Osteoblast (primary cell): ENCODE measurements at regions not wholly inside any gene's neighbourhood (a gene's known extent, or its start where the extent isn't known, plus 50 kb on each side); places are given as distances from the start of the nearest gene placed in this dataset.

Source experiments
- DNase-seq: peaks from one replicate; pipeline ENCODE4 v3.0.0; 2011; ENCODE audit warnings: low spot score, mixed read lengths; ENCODE audit not compliant: insufficient read length; ENCODE audit errors: missing footprints
- H2AFZ ChIP-seq: 2 replicates; pipeline ENCODE4 v1.6.0; 2011; ENCODE audit warnings: mild to moderate bottlenecking, low read length
- H3K27ac ChIP-seq: 2 replicates; pipeline ENCODE4 v1.5.1; 2011; ENCODE audit warnings: mild to moderate bottlenecking, low read depth, low read length, moderate library complexity
- H3K27me3 ChIP-seq: 2 replicates; pipeline ENCODE4 v1.6.0; 2012; ENCODE audit warnings: mild to moderate bottlenecking, control low read depth, inconsistent platforms, low read length, moderate library complexity; ENCODE audit not compliant: insufficient read depth
- H3K36me3 ChIP-seq: 2 replicates; pipeline ENCODE4 v1.5.1; 2011; ENCODE audit warnings: mild to moderate bottlenecking, low read length, control low read depth, moderate library complexity; ENCODE audit not compliant: insufficient read depth
- H3K4me1 ChIP-seq: 2 replicates; pipeline ENCODE4 v1.5.1; 2011; ENCODE audit warnings: mild to moderate bottlenecking, low read length, control low read depth, moderate library complexity; ENCODE audit not compliant: insufficient read depth
- H3K4me2 ChIP-seq: 2 replicates; pipeline ENCODE4 v1.6.0; 2011; ENCODE audit warnings: mild to moderate bottlenecking, low read length; ENCODE audit not compliant: insufficient read depth
- H3K4me3 ChIP-seq: fragments of 200-600 bp; sonication (generic); 3 replicates; pipeline ENCODE4 v1.5.1; 2012; ENCODE audit warnings: mild to moderate bottlenecking, low read length, inconsistent platforms; ENCODE audit not compliant: insufficient read depth
- H3K79me2 ChIP-seq: 2 replicates; pipeline ENCODE4 v1.6.0; 2012; ENCODE audit warnings: mild to moderate bottlenecking, low read length, control low read depth, inconsistent platforms; ENCODE audit not compliant: insufficient read depth
- H3K9me3 ChIP-seq: 2 replicates; pipeline ENCODE4 v1.5.1; 2011; ENCODE audit warnings: low read depth, low read length, control low read depth
- H4K20me1 ChIP-seq: 2 replicates; pipeline ENCODE4 v1.6.0; 2012; ENCODE audit warnings: mild to moderate bottlenecking, low read length, control low read depth; ENCODE audit not compliant: insufficient read depth
- TF ChIP-seq, protein P1 (sequence below): IDR thresholded peaks from 2 replicates; pipeline ENCODE4 v1.5.1; 2011; ENCODE audit warnings: mild to moderate bottlenecking, low read depth, low read length, moderate library complexity; ENCODE audit errors: extremely low read depth

GRCh38 chr2:83842421-83842820 lies 616.7 kb downstream of the SUCLG1 start:
- Histone ChIP-seq H3K4me3 (no peak overlapping the region), H3K4me2 (no peak overlapping the region), H3K36me3 (no peaks in the 10 kb centered on the region), H3K4me1 (no peaks in the 10 kb centered on the region), H3K27me3 (no peaks in the 10 kb centered on the region), H3K9me3 (no peaks in the 10 kb centered on the region), H2AFZ (no peak overlapping the region), H3K27ac (no peak overlapping the region), H3K79me2 (no peaks in the 10 kb centered on the region), H4K20me1 (no peaks in the 10 kb centered on the region)
- no peak for DNase-seq
- TF ChIP-seq, protein P1, sequence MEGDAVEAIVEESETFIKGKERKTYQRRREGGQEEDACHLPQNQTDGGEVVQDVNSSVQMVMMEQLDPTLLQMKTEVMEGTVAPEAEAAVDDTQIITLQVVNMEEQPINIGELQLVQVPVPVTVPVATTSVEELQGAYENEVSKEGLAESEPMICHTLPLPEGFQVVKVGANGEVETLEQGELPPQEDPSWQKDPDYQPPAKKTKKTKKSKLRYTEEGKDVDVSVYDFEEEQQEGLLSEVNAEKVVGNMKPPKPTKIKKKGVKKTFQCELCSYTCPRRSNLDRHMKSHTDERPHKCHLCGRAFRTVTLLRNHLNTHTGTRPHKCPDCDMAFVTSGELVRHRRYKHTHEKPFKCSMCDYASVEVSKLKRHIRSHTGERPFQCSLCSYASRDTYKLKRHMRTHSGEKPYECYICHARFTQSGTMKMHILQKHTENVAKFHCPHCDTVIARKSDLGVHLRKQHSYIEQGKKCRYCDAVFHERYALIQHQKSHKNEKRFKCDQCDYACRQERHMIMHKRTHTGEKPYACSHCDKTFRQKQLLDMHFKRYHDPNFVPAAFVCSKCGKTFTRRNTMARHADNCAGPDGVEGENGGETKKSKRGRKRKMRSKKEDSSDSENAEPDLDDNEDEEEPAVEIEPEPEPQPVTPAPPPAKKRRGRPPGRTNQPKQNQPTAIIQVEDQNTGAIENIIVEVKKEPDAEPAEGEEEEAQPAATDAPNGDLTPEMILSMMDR: no peak

- Histone ChIP-seq H3K27me3 (no peaks in the 10 kb centered on the region), H3K4me3 (no peak overlapping the region), H3K9me3 (no peaks in the 10 kb centered on the region), H3K36me3 (no peaks in the 10 kb centered on the region), H3K4me1 (no peaks in the 10 kb centered on the region), H3K4me2 (no peak overlapping the region), H3K27ac (no peak overlapping the region), H4K20me1 (no peaks in the 10 kb centered on the region), H3K79me2 (no peaks in the 10 kb centered on the region), H2AFZ (no peak overlapping the region)
- DNase-seq: no peak
- TF ChIP-seq, protein P1: no peak
Measured at GRCh38 chr2:83837823-83838222, 621.3 kb downstream of the SUCLG1 start.

DNA sequence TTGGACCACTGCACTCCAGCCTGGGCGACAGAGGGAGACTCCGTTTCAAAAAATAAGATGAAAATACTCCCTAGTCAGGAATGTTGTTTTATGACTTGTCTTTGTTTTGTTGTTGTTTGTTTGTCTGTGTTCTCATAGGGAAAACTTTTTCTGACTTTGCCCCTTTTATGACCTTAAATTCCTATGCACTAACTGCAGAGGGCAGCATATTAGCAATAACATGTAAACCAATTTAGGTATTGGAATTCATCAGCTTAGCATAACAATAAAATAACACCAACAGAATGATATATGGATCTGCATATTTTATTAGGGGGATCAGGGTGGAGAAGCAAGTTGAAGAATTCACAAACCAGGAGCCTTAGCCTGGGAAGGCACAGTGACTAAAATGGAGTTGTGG lies 631.5 kb downstream of the SUCLG1 start:
- Histone ChIP-seq H3K4me2 (no peak overlapping the region), H3K36me3 (no peaks in the 10 kb centered on the region), H3K27ac (no peak overlapping the region), H3K4me3 (no peak overlapping the region), H2AFZ (no peak overlapping the region), H3K79me2 (no peaks in the 10 kb centered on the region), H3K27me3 (no peaks in the 10 kb centered on the region), H3K4me1 (no peaks in the 10 kb centered on the region), H4K20me1 (no peaks in the 10 kb centered on the region), H3K9me3 (no peaks in the 10 kb centered on the region)
- TF ChIP-seq, protein P1: no peak
- DNase-seq: no peak

DNA sequence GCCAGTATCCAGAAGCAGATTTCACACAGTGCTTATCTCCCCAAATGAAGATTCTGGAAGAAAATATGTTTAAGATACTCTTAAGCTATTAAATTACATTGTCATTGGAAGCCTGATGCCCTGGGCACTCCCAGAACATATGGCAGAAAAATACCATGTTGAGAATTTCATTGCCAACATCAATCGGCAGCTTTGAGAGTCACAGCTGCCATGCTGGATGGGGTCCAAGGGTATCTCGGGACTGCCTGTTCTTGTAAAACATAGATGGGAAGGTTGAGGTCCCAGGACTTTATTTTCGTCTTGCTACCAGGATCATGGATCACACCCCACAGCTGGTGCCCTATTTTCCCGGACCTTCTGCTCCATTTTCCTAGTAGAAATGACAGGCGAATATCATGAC lies 632.5 kb downstream of the SUCLG1 start:
- Histone ChIP-seq H4K20me1 (no peaks in the 10 kb centered on the region), H2AFZ (no peak overlapping the region), H3K27me3 (no peaks in the 10 kb centered on the region), H3K4me2 (no peak overlapping the region), H3K27ac (no peak overlapping the region), H3K9me3 (no peaks in the 10 kb centered on the region), H3K79me2 (no peaks in the 10 kb centered on the region), H3K36me3 (no peaks in the 10 kb centered on the region), H3K4me3 (no peak overlapping the region), H3K4me1 (no peaks in the 10 kb centered on the region)
- TF ChIP-seq, protein P1: no peak
- no peak for DNase-seq
